Hepatocyte (in vitro differentiated cells): ENCODE measurements at regions not wholly inside any gene's neighbourhood (a gene's known extent, or its start where the extent isn't known, plus 50 kb on each side); places are given as distances from the start of the nearest gene placed in this dataset.
"Not testable (repeated sequence)": the region's sequence is repeated elsewhere in the genome, so short reads cannot be mapped to it uniquely, and the experiment has no call there.

ENCODE experiments used
- DNase-seq: peaks from one replicate; pipeline ENCODE4 v3.0.0-alpha.2; 2016; ENCODE audit warnings: low spot score
- H2AFZ ChIP-seq: fragments of 200-600 bp; sonication (generic); 2 replicates; pipeline ENCODE4 v1.6.0; 2016; ENCODE audit warnings: antibody characterized with exemption, mild to moderate bottlenecking
- H3K27ac ChIP-seq: fragments of 200-600 bp; sonication (generic); 2 replicates; pipeline ENCODE4 v1.5.1; 2016; ENCODE audit warnings: mild to moderate bottlenecking
- H3K27me3 ChIP-seq: fragments of 200-600 bp; sonication (generic); 2 replicates; pipeline ENCODE4 v1.6.1; 2016
- H3K36me3 ChIP-seq: fragments of 200-600 bp; sonication (generic); replicated peaks from 2 replicates; pipeline ENCODE4 v1.5.1; 2016; ENCODE audit warnings: low read depth; ENCODE audit not compliant: insufficient read depth
- H3K4me1 ChIP-seq: fragments of 200-600 bp; sonication (generic); 2 replicates; pipeline ENCODE4 v1.5.1; 2016; ENCODE audit warnings: mild to moderate bottlenecking, moderate library complexity; ENCODE audit not compliant: insufficient read depth
- H3K4me2 ChIP-seq: fragments of 200-600 bp; sonication (generic); 2 replicates; pipeline ENCODE4 v1.6.0; 2016
- H3K4me3 ChIP-seq: fragments of 200-600 bp; sonication (generic); 2 replicates; pipeline ENCODE4 v1.5.1; 2016; ENCODE audit warnings: mild to moderate bottlenecking
- H3K79me2 ChIP-seq: fragments of 200-600 bp; sonication (generic); 2 replicates; pipeline ENCODE4 v1.6.0; 2017; ENCODE audit warnings: mild to moderate bottlenecking
- H3K9me2 ChIP-seq: fragments of 200-600 bp; sonication (generic); replicated peaks from 2 replicates; pipeline ENCODE4 v1.6.0; 2017; ENCODE audit warnings: mild to moderate bottlenecking; ENCODE audit not compliant: insufficient read depth
- H3K9me3 ChIP-seq: fragments of 200-600 bp; sonication (generic); 2 replicates; pipeline ENCODE4 v1.5.1; 2016; ENCODE audit warnings: low read depth, mild to moderate bottlenecking
- H4K20me1 ChIP-seq: fragments of 200-600 bp; sonication (generic); 2 replicates; pipeline ENCODE4 v1.6.0; 2016; ENCODE audit warnings: mild to moderate bottlenecking; ENCODE audit not compliant: insufficient read depth, poor library complexity, severe bottlenecking
- EZH2 ChIP-seq: fragments of 200-600 bp; sonication (generic); IDR thresholded peaks from 2 replicates; pipeline ENCODE4 v1.6.1; 2016; ENCODE audit warnings: antibody characterized with exemption, mild to moderate bottlenecking, borderline replicate concordance
- EZH2phosphoT487 ChIP-seq: fragments of 200-600 bp; sonication (generic); IDR thresholded peaks from one replicate; pipeline ENCODE4 v1.6.1; 2018; ENCODE audit warnings: antibody characterized with exemption, mild to moderate bottlenecking, low read depth, moderate library complexity; ENCODE audit not compliant: unreplicated experiment, severe bottlenecking
- WGBS: methylation state at CpG from one replicate; pipeline ENCODE4 v1.1.6; 2016; ENCODE audit warnings: low lambda C conversion rate; ENCODE audit errors: missing lambda C conversion rate; 5-methylcytosine and 5-hydroxymethylcytosine counted together
- TF ChIP-seq, protein P1 (sequence below): fragments of 200-600 bp; sonication (generic); IDR thresholded peaks from 2 replicates; pipeline ENCODE4 v1.5.1; 2016; ENCODE audit warnings: antibody characterized with exemption, mild to moderate bottlenecking; ENCODE audit not compliant: poor library complexity

DNA sequence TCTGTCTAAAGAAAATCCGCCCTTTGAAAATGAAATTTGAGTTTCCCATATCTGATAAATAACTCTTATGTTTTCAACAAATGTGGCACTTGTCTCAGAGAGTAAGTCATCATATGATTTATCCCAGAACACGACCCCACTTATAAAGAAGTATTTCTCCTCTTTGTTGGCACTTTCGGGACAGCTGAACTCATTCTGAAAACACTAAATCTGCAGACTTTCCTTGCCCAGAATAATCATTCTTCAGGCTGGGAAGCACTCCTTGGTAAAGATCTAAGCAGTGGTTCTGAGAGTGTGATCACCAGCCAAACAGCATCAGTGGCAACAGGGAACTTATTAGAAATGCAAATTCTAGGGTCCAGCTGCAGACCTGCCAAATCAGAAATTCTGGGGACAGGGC lies 532.2 kb upstream of the API5 start:
- H3K9me3 ChIP-seq, result no peaks in the 10 kb centered on the region
- H3K27ac ChIP-seq, result no peak overlapping the region
- 84% methylated on average over 3 of the region's 3 CpGs for WGBS
- H3K4me3 ChIP-seq, result no peak overlapping the region
- H3K4me2 ChIP-seq, result no peak overlapping the region
- no peak overlapping the region for H2AFZ ChIP-seq
- TF ChIP-seq EZH2phosphoT487, result no peak
- TF ChIP-seq, protein P1, sequence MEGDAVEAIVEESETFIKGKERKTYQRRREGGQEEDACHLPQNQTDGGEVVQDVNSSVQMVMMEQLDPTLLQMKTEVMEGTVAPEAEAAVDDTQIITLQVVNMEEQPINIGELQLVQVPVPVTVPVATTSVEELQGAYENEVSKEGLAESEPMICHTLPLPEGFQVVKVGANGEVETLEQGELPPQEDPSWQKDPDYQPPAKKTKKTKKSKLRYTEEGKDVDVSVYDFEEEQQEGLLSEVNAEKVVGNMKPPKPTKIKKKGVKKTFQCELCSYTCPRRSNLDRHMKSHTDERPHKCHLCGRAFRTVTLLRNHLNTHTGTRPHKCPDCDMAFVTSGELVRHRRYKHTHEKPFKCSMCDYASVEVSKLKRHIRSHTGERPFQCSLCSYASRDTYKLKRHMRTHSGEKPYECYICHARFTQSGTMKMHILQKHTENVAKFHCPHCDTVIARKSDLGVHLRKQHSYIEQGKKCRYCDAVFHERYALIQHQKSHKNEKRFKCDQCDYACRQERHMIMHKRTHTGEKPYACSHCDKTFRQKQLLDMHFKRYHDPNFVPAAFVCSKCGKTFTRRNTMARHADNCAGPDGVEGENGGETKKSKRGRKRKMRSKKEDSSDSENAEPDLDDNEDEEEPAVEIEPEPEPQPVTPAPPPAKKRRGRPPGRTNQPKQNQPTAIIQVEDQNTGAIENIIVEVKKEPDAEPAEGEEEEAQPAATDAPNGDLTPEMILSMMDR, result no peak
- no peak for TF ChIP-seq EZH2
- DNase-seq, result no peak
- H3K27me3 ChIP-seq, result no peaks in the 10 kb centered on the region
- H3K4me1 ChIP-seq, result no peaks in the 10 kb centered on the region
- no peaks in the 10 kb centered on the region for H3K79me2 ChIP-seq
- H3K36me3 ChIP-seq, result no peaks in the 10 kb centered on the region
- H3K9me2 ChIP-seq, result no peaks in the 10 kb centered on the region
- H4K20me1 ChIP-seq, result no peaks in the 10 kb centered on the region

- no peaks in the 10 kb centered on the region for H4K20me1 ChIP-seq
- H3K9me2 ChIP-seq, result no peaks in the 10 kb centered on the region
- H3K36me3 ChIP-seq, result no peaks in the 10 kb centered on the region
- H3K79me2 ChIP-seq, result no peaks in the 10 kb centered on the region
- no peak overlapping the region for H2AFZ ChIP-seq
- H3K4me2 ChIP-seq, result no peak overlapping the region
- no peak for DNase-seq
- H3K9me3 ChIP-seq, result no peaks in the 10 kb centered on the region
- no peak for TF ChIP-seq EZH2
- 78% methylated on average over 1 of the region's 1 CpG for WGBS
- no peak overlapping the region for H3K4me3 ChIP-seq
- no peaks in the 10 kb centered on the region for H3K27me3 ChIP-seq
- no peaks in the 10 kb centered on the region for H3K4me1 ChIP-seq
- no peak overlapping the region for H3K27ac ChIP-seq
Observed at GRCh38 chr11:42786981-42787380, 524.8 kb upstream of the API5 start.

- not testable (repeated sequence) for H3K4me2 ChIP-seq, H4K20me1 ChIP-seq, H3K9me3 ChIP-seq, H3K79me2 ChIP-seq, H2AFZ ChIP-seq, H3K36me3 ChIP-seq, H3K9me2 ChIP-seq, H3K27ac ChIP-seq, H3K4me3 ChIP-seq, DNase-seq, H3K27me3 ChIP-seq, H3K4me1 ChIP-seq
- 90% methylated on average over 2 of the region's 2 CpGs for WGBS
Observed at GRCh38 chr11:42795483-42795882, 516.3 kb upstream of the API5 start.

GRCh38 chr11:42800041-42800440 lies 511.8 kb upstream of the API5 start:
- Histone ChIP-seq H3K9me2 (no peaks in the 10 kb centered on the region), H3K27me3 (no peaks in the 10 kb centered on the region), H3K4me2 (no peak overlapping the region), H3K4me1 (no peaks in the 10 kb centered on the region), H3K9me3 (no peaks in the 10 kb centered on the region), H3K27ac (no peak overlapping the region), H3K79me2 (no peaks in the 10 kb centered on the region), H2AFZ (no peak overlapping the region), H4K20me1 (no peaks in the 10 kb centered on the region), H3K4me3 (no peak overlapping the region), H3K36me3 (no peaks in the 10 kb centered on the region)
- WGBS, result 89% methylated on average over 4 of the region's 4 CpGs
- TF ChIP-seq EZH2phosphoT487 (no peak), EZH2 (no peak)
- TF ChIP-seq, protein P1, result no peak
- DNase-seq, result no peak
